SW 1271 (cell line): ENCODE measurements at regions not wholly inside any gene's neighbourhood (a gene's known extent, or its start where the extent isn't known, plus 50 kb on each side); places are given as distances from the start of the nearest gene placed in this dataset.

Experiments
- DNase-seq, 2 experiments: peaks; one replicate each; lab custom pipeline; 2025; lab: John Stamatoyannopoulos, UW

DNA sequence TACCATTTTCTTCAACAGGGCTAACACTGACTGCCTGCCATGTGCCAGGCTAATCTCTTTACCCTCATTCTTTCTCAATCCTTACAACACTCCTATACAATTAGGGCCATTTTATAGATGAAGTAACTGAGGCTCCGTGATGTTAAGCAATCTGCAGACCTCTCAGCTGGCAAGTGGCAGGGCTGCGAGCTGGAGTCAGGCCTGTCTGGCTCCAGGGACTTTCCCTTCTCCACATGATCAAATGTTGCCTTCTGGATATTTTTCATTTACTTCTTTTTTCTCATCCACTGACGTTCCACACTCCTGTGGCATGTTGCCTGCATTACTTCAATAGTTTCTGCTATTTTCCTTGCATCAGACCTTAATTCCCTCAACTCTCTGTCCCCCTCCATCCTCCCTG is 55.2 kb upstream of the TAGAP start:
- no peak for DNase-seq

DNA sequence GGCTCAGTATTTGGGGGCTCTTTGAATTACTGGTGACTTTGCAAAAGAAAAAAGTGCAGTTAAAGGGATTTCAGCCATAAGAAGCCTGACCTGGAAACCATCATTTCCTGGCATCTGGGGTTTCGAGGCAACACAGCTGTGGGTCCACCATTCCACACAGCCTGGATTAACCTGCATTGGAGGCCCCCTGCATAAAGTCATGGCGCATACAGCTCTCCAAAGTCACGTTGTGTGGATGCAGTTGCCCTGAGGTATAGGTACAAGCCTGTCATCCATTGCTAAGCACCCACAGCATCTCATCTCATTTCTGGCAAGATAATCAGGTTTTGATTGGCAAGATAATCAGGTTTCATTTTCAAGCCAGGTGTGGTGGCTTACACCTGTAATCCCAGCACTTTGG is 54.5 kb upstream of the TAGAP start:
- no peak for DNase-seq

DNA sequence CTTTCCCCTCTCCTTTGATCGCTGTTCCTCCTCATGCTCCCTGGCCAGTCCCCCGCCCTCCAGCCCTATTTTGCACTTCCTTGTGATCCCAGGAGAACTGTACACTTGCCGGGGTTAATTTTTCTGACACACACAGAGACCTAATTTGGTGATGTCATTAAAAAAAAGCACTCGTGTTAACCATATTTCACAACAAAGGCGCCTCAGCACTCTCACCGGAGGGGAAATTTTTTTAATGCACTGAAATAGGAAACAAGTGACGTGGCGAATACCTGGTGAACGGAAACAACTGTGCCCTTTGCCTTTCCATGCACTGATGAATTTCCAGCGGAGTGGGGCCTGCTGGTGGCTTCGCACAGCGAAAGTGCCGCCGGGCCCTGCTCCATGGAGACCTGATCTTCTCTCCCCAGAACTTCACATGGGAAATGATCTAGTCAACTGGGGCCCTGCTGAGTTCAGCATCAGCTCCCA is 53.9 kb upstream of the TAGAP start:
- DNase-seq: no peak

DNA sequence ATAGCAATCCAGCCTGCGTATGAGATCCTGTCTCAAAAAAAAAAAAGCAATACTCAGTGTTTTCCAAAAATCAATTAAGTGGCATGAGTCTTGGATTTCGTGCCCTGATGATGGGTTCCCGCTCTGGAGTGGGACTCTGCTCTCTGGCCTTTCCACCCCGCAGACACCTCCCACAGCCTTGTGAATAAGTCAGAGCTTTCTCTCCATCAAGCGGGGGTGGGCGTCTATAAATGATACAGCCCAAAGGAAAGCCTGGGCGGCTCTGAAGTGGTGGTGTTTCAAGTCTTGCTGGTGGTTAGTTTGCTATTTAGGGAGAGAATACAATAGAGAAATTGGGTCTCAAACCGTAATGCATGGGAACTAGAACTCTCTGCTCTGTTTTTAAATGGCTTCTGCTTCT is 52.5 kb upstream of the TAGAP start:
- DNase-seq: no peak

DNA sequence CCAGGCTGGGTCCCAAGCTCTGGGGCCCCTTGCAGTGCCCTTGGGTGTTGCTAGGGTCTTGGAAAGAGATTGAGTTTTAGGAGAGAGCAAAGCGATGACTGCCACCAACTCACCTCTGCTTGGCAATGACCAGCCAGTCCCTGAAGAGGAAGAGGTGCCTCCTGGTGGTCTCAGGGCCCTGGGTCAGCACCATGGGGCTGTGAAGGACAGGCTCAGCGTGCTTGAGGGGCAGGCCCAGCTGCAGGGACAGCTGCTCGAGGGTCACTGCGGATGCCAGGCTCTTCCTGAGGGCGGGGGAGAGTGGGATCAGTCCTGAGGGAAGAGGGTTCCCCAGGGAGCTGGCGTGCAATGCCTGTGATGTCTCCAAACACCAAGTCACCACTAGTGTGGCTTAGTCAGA is 50.8 kb upstream of the TAGAP start:
- no peak for DNase-seq

DNA sequence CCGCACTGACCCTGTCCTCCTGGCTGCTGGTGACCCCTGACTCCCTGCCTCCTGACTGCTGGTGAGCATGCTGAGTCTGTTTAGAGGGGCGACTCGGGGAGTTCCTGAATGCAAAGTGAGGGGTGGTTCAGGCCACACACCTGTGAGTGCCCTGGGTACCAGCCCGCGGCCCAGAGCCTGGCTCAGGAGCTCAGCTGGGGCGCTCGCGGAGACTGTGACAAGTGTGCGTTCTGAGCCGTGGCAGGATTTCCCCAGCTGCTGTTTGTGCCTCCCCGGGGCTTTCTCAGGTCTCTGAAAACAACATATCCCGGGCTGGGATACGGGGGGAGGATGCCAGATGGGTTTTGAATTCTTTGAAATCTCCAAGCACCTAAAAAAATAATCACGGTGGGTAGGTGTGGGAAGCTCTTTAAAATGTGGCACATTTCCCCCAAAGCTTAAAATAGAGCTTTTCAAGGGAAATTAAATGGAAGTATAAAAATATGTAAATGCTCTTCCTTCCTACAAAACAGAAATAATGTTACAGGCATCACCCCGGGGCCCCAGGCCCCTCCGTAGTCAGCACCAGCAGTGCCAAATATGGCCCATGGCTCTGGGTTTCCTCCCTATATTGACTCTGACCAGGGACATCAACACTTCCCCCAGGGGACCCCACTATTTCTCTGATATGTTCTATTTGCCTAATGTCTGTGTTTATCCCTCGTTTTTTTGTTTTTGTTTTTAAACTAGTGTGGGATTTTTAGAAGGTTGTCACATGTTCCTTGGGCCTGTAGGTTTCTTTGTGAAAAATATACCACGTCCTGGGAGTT is 49.9 kb upstream of the TAGAP start:
- DNase-seq: no peak
